Heart left ventricle (tissue), 13 donors: ENCODE measurements at regions not wholly inside any gene's neighbourhood (a gene's known extent, or its start where the extent isn't known, plus 50 kb on each side); places are given as distances from the start of the nearest gene placed in this dataset.

Experiments
- CTCF ChIP-seq, 12 donors: fragments of 200-600 bp; sonication (generic) in 4 of 12; IDR thresholded peaks; one replicate each; pipeline versions ENCODE4 v1.5.0 to v1.8.0; 2018 to 2022; ENCODE audit warnings: antibody characterized with exemption in 12 of 12, mild to moderate bottlenecking in 5 of 12
- POLR2A ChIP-seq, 2 donors: fragments of 450-650 bp; IDR thresholded peaks; one replicate each; pipeline ENCODE4 v1.6.1; 2017; ENCODE audit warnings: antibody characterized with exemption in 2 of 2, mild to moderate bottlenecking in 2 of 2, moderate library complexity in 2 of 2
- donor health status: ischemic (EF 13 %, LVEDD 7.1; RV severe dilation, severe dysfunction).
- donor health status: DM: no; HTN: yes; CAD: no.
- donor health status: DM: no; HTN: no; CAD: no.
- donor health status: ischemic (EF 25% LVEDD 6.9; RV normal size, moderate dysfunction).
- donor health status: ischemic (EF 25% LVEDD 5.7; RV mildly dilated, moderate dysfunction).
- donor health status: ischemic (EF 35%, LVEDD 5.7; RV mildly dilated, moderate dysfunction).
- donor health status: nonischemic (EF 11% LVEDD 7.7; RV severe dilation, severe dysfunction).
- donor health status: DM: yes; HTN: yes; CAD: no.
- donor health status: PGD.
- donor health status: ischemic (EF 29% LVEDD 5.4; RV normal size, mild dysfunction).
- donor health status: nonischemic (EF 23%, LVEDD 6.1; RV moderate dilation, normal function).

DNA sequence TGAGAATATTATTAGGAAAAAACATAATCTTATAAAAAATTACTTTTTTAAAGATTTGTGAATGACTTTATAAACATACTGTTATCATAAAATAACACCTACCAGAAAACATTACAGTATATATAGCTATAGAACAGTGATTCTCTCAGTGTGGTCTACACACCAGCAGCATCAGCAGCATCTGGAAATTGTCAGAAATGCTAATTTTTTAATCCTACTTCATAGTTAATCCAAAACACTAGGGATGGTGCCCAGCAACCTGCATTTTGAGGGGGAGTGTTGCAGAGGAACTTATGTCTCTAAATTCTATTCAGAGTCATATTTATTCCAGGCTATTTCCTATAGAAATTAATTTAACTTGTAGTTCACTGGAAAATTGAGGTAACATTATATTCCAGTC lies 1107.8 kb downstream of the IGSF11 start:
- TF ChIP-seq CTCF (IDR thresholded peaks at IDR 0.05) (no peak), POLR2A (IDR thresholded peaks at IDR 0.05) (no peak)
